H54 (cell line): ENCODE measurements at regions not wholly inside any gene's neighbourhood (a gene's known extent, or its start where the extent isn't known, plus 50 kb on each side); places are given as distances from the start of the nearest gene placed in this dataset.

Experiments
- DNase-seq: peaks from one replicate; pipeline ENCODE4 v3.0.0; 2011; ENCODE audit warnings: low spot score, mixed read lengths; ENCODE audit not compliant: insufficient read length
- FAIRE-seq: peaks from 3 replicates; lab custom pipeline; 2011; peaks lifted over from hg19 to GRCh38; lab: Jason Lieb, UNC
- POLR2A ChIP-seq: IDR thresholded peaks from 2 replicates; pipeline ENCODE4 v1.6.1; 2011; ENCODE audit warnings: low read depth, mild to moderate bottlenecking, low read length

GRCh38 chr6:19413323-19413722 is 423.8 kb upstream of the ID4 start:
- TF ChIP-seq POLR2A: no peak
- peak; percentile 78 for FAIRE-seq
- DNase-seq: no peak

DNA sequence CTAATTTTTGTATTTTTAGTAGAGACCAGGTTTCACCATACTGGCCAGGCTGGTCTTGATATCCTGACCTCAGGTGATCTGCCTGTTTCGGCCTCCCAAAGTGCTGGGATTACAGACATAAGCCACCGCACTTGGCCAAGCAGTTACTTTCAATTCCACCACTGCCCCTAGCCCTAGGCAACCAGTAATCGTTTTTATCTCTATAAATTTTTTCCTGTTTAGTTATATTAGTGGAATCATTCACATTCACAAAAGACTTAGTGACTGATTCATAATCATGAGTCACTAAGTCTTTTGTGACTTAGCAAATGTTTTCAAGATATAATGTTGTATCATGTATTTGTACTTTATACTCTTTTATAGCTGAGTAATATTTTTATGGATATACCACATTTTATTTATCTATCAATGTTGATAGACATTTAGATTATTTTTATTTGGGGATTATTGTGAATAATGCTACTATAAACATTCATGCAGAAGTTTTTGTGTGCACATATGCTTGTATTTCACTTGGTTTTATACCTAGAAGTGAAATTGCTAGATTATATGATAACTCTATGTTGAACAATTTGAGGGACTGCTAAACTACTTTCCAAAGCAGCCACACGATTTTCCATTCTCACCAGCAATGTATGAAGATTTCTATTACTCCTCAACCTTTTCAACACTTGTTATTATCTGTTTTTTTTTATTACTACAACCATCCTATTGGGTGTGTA is 421.4 kb upstream of the ID4 start:
- DNase-seq (peak; percentile 4), FAIRE-seq (peak; percentile 33)
- no peak for TF ChIP-seq POLR2A

GRCh38 chr6:19416811-19417210 is 420.4 kb upstream of the ID4 start:
- no peak for DNase-seq
- no peak for TF ChIP-seq POLR2A
- FAIRE-seq: no peak

DNA sequence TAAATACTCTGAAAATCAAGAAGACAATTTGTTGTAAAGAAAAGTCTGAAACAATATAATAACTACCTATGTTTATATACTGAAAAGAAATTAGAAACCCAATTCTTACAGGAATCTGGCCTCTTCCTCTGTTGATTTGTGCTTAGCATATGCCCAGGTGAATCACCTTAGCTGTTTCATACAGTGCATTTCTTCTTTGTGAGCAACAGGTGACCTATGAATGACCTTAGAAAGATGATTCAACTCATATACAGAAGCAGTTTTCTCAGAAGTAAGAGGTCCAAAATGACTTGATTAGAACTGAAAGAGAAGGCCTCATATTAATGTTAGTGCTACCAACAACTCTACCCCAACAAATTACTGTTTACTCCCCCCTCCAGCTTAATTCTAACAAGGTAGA is 419.5 kb upstream of the ID4 start:
- DNase-seq: peak; percentile 5
- TF ChIP-seq POLR2A: no peak
- FAIRE-seq: peak; percentile 88

DNA sequence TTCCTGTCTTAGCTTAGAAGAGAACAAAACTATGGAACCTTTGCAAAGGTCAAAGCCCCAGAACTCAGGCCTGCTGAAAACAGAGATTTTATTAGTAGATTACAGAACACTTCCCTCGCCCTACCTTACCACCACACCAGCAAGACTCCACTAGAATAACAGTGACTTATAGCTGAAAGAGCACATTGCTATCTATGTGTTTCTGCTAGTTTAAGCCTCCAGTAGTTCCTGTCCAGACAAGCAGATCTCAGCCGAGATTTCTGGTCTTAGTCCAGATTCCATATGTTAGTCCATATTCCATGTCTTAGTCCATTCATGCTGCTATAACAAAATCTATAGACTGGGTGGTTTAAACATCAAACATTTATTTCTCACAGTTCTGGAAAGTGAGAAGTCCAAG is 412.3 kb upstream of the ID4 start:
- DNase-seq (no peak), FAIRE-seq (no peak)
- no peak for TF ChIP-seq POLR2A

GRCh38 chr6:19427548-19427947 is 409.6 kb upstream of the ID4 start:
- DNase-seq: no peak
- FAIRE-seq: no peak
- TF ChIP-seq POLR2A: no peak

DNA sequence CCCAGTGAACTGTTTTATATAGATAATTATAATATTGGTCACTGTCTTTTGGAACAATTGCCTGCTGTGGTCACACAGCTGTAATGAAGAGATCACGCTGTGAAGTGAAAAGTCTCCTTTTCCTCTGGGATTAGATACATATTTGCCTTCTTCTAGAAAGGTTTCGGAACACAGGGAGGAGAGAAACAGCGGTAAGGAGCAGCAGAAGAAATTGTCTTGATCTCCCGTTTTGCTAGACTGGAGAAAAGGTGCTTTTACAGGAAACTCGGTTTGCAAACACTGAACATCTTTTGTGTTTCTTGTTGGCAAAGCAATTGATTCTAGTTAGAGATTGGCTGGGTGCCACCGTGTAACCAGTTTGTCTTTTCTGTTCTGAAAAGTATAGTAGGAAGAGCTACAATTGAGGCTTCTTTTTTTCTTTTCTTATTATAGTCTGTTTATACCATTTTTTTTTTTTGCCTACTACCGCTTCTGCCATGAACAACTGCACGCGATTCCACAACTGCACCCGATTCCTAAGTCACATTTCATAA is 404.1 kb upstream of the ID4 start:
- TF ChIP-seq POLR2A: no peak
- DNase-seq (no peak), FAIRE-seq (no peak)

GRCh38 chr6:19434065-19434464 is 403.1 kb upstream of the ID4 start:
- DNase-seq (no peak), FAIRE-seq (no peak)
- TF ChIP-seq POLR2A: no peak

DNA sequence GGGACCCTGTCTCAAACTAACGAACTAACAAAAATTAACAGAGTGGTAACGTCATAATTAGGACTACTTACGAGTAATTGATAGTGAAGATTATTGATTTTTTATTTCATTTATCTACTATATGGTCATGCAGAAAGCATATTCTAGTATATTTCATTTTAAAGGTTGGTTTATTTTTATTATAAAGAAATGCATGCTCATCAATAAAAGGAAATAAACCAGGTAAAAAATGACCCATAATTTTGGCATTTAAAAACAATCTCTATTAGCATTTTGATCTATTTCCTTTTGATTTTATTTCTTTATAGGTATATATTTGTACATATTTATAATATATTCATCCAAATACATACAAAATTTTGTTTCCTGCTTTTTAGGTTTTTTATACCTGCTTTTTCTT is 401.4 kb upstream of the ID4 start:
- no peak for FAIRE-seq
- no peak for TF ChIP-seq POLR2A
- no peak for DNase-seq

GRCh38 chr6:19438566-19439353 is 398.4 kb upstream of the ID4 start:
- TF ChIP-seq POLR2A: no peak
- FAIRE-seq: no peak
- DNase-seq: no peak

DNA sequence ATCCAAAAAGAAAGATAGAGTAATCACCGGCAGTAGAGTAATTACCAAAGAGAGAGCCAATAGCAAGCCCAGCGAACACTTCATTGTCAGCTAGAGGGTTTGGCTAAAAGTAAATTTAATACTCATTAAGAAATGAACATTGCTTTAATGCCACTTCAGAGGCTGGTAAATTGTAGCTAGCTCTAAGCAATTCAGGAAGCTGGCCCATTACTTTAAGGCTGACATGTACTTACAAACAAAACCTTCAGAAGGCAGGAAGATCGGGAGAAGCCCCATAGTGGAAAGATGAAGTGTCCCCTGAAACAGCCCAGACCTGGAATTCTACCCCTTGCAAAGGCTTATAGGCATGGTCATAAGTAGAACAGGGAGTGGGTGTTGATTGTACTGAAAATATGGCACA is 396.6 kb upstream of the ID4 start:
- DNase-seq: no peak
- FAIRE-seq: no peak
- TF ChIP-seq POLR2A: no peak

- no peak for FAIRE-seq
- TF ChIP-seq POLR2A: no peak
- DNase-seq: no peak
These were observed 393.8 kb upstream of the ID4 start for GRCh38 chr6:19443411-19443810.

- DNase-seq (no peak), FAIRE-seq (no peak)
- TF ChIP-seq POLR2A: no peak
These were observed 393.1 kb upstream of the ID4 start for GRCh38 chr6:19444041-19444440.

DNA sequence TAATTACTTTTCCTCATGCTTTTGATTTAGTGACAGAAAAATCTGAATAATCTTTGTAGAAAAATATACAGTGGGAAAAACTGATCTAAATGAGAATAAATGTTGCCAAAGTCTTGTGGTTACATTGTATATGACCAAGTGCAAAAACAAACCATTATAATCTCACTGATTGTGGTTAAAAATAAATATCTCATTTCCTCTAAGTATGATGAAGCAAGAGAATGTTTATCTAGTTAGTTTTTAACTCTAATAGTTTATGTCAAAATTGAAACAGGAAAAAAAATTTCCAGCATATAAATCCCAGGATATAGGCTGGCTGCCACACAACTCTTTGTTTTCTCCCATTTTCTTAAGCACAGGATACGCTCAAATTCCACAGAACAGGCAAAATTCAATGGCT is 392.7 kb upstream of the ID4 start:
- no peak for FAIRE-seq
- DNase-seq: no peak
- TF ChIP-seq POLR2A: no peak
